Stimulated activated memory B cell treated with anti-CD40 and anti-IgM and Interleukin-4, amounts not matched to agents 10 μg/mL and 1 μg/mL and 100 μg/mL, for 72 hours (primary cell): ENCODE measurements at regions not wholly inside any gene's neighbourhood (a gene's known extent, or its start where the extent isn't known, plus 50 kb on each side); places are given as distances from the start of the nearest gene placed in this dataset.

Experiments
- ATAC-seq: fragments of 150-1000 bp; cut with Tn5 transposase; 2 replicates; pipeline ENCODE4 v1.10.0; 2021
- H3K27ac Mint-ChIP-seq: one replicate; pipeline ENCODE4 v1.8.0; 2022; ENCODE audit warnings: mild to moderate bottlenecking, mixed read lengths
- H3K27me3 Mint-ChIP-seq: one replicate; pipeline ENCODE4 v1.8.0; 2022; ENCODE audit warnings: mixed read lengths
- H3K36me3 Mint-ChIP-seq: one replicate; pipeline ENCODE4 v1.8.0; 2022; ENCODE audit warnings: mixed read lengths
- H3K4me1 Mint-ChIP-seq: one replicate; pipeline ENCODE4 v1.8.0; 2022; ENCODE audit warnings: mixed read lengths
- H3K4me3 Mint-ChIP-seq: one replicate; pipeline ENCODE4 v1.8.0; 2022; ENCODE audit warnings: mild to moderate bottlenecking, moderate library complexity, mixed read lengths
- H3K9me3 Mint-ChIP-seq: one replicate; pipeline ENCODE4 v1.8.0; 2022; ENCODE audit warnings: mixed read lengths

- no peaks in the 10 kb centered on the region for H3K9me3 Mint-ChIP-seq
- H3K27me3 Mint-ChIP-seq, result peaks cover 25% of the 10 kb centered on the region
- no peak overlapping the region for H3K4me3 Mint-ChIP-seq
- no peak overlapping the region for H3K27ac Mint-ChIP-seq
- no peak for ATAC-seq
- H3K36me3 Mint-ChIP-seq, result no peaks in the 10 kb centered on the region
- H3K4me1 Mint-ChIP-seq, result no peaks in the 10 kb centered on the region
Measured at GRCh38 chr15:62824111-62825015, 218.2 kb upstream of the TPM1 start.

- Mint-ChIP-seq H3K36me3 (no peaks in the 10 kb centered on the region), H3K9me3 (no peaks in the 10 kb centered on the region), H3K27ac (no peak overlapping the region), H3K4me3 (no peak overlapping the region), H3K27me3 (peaks cover 16% of the 10 kb centered on the region), H3K4me1 (no peaks in the 10 kb centered on the region)
- ATAC-seq, result no peak
Measured at GRCh38 chr15:62825191-62825590, 217.4 kb upstream of the TPM1 start.

GRCh38 chr15:62826561-62826960, 216.0 kb upstream of the TPM1 start:
- Mint-ChIP-seq H3K36me3 (no peaks in the 10 kb centered on the region), H3K27ac (no peak overlapping the region), H3K4me3 (no peak overlapping the region), H3K4me1 (no peaks in the 10 kb centered on the region), H3K27me3 (peaks cover 12% of the 10 kb centered on the region), H3K9me3 (no peaks in the 10 kb centered on the region)
- no peak for ATAC-seq

GRCh38 chr15:62828364-62828763, 214.2 kb upstream of the TPM1 start:
- no peaks in the 10 kb centered on the region for H3K36me3 Mint-ChIP-seq
- H3K27ac Mint-ChIP-seq, result no peak overlapping the region
- ATAC-seq, result no peak

GRCh38 chr15:62832231-62832630, 210.3 kb upstream of the TPM1 start:
- ATAC-seq, result no peak
- Mint-ChIP-seq H3K4me3 (no peak overlapping the region), H3K9me3 (no peaks in the 10 kb centered on the region), H3K27me3 (peaks cover 11% of the 10 kb centered on the region), H3K36me3 (no peaks in the 10 kb centered on the region), H3K4me1 (no peaks in the 10 kb centered on the region), H3K27ac (no peak overlapping the region)

More at GRCh38 chr15:62828364-62828763, 214.2 kb upstream of the TPM1 start:
- Mint-ChIP-seq H3K27me3 (peaks cover 12% of the 10 kb centered on the region), H3K4me3 (no peak overlapping the region), H3K4me1 (no peaks in the 10 kb centered on the region), H3K9me3 (no peaks in the 10 kb centered on the region)

- Mint-ChIP-seq H3K27me3 (peaks cover 8% of the 10 kb centered on the region), H3K9me3 (no peaks in the 10 kb centered on the region), H3K4me3 (no peak overlapping the region), H3K4me1 (no peaks in the 10 kb centered on the region), H3K36me3 (no peaks in the 10 kb centered on the region), H3K27ac (no peak overlapping the region)
- no peak for ATAC-seq
Measured at GRCh38 chr15:62833646-62834045, 208.9 kb upstream of the TPM1 start.

- peaks cover 8% of the 10 kb centered on the region for H3K27me3 Mint-ChIP-seq
- no peaks in the 10 kb centered on the region for H3K9me3 Mint-ChIP-seq
- H3K36me3 Mint-ChIP-seq, result no peaks in the 10 kb centered on the region
- no peak overlapping the region for H3K27ac Mint-ChIP-seq
- H3K4me1 Mint-ChIP-seq, result no peaks in the 10 kb centered on the region
- no peak overlapping the region for H3K4me3 Mint-ChIP-seq
- ATAC-seq, result no peak
Measured at GRCh38 chr15:62834686-62835329, 207.7 kb upstream of the TPM1 start.

- no peak overlapping the region for H3K4me3 Mint-ChIP-seq
- no peak for ATAC-seq
- no peaks in the 10 kb centered on the region for H3K9me3 Mint-ChIP-seq
- no peak overlapping the region for H3K27ac Mint-ChIP-seq
- H3K4me1 Mint-ChIP-seq, result no peaks in the 10 kb centered on the region
- H3K36me3 Mint-ChIP-seq, result no peaks in the 10 kb centered on the region
- H3K27me3 Mint-ChIP-seq, result peaks cover 8% of the 10 kb centered on the region
Measured at GRCh38 chr15:62835351-62835750, 207.2 kb upstream of the TPM1 start.

- Mint-ChIP-seq H3K9me3 (no peaks in the 10 kb centered on the region), H3K27ac (no peak overlapping the region), H3K36me3 (no peaks in the 10 kb centered on the region), H3K4me3 (no peak overlapping the region), H3K4me1 (no peaks in the 10 kb centered on the region), H3K27me3 (peaks cover 8% of the 10 kb centered on the region)
- no peak for ATAC-seq
Measured at GRCh38 chr15:62835762-62836161, 206.8 kb upstream of the TPM1 start.

GRCh38 chr15:62840526-62841268, 201.8 kb upstream of the TPM1 start:
- H3K27ac Mint-ChIP-seq, result no peak overlapping the region
- no peaks in the 10 kb centered on the region for H3K9me3 Mint-ChIP-seq
- H3K36me3 Mint-ChIP-seq, result no peaks in the 10 kb centered on the region
- ATAC-seq, result no peak
- H3K4me3 Mint-ChIP-seq, result no peak overlapping the region
- no peaks in the 10 kb centered on the region for H3K4me1 Mint-ChIP-seq
- peaks cover 21% of the 10 kb centered on the region for H3K27me3 Mint-ChIP-seq

- H3K27me3 Mint-ChIP-seq, result peaks cover 21% of the 10 kb centered on the region
- no peak overlapping the region for H3K4me3 Mint-ChIP-seq
- ATAC-seq, result no peak
- no peaks in the 10 kb centered on the region for H3K36me3 Mint-ChIP-seq
- H3K4me1 Mint-ChIP-seq, result no peaks in the 10 kb centered on the region
- H3K27ac Mint-ChIP-seq, result no peak overlapping the region
- no peaks in the 10 kb centered on the region for H3K9me3 Mint-ChIP-seq
Measured at GRCh38 chr15:62841269-62841628, 201.3 kb upstream of the TPM1 start.

- H3K9me3 Mint-ChIP-seq, result no peaks in the 10 kb centered on the region
- H3K27ac Mint-ChIP-seq, result no peak overlapping the region
- no peak for ATAC-seq
- H3K36me3 Mint-ChIP-seq, result no peaks in the 10 kb centered on the region
- H3K4me1 Mint-ChIP-seq, result no peaks in the 10 kb centered on the region
- no peak overlapping the region for H3K4me3 Mint-ChIP-seq
- H3K27me3 Mint-ChIP-seq, result peaks cover 26% of the 10 kb centered on the region
Measured at GRCh38 chr15:62841891-62842559, 200.5 kb upstream of the TPM1 start.

GRCh38 chr15:62843311-62843710, 199.2 kb upstream of the TPM1 start:
- no peaks in the 10 kb centered on the region for H3K36me3 Mint-ChIP-seq
- no peaks in the 10 kb centered on the region for H3K9me3 Mint-ChIP-seq
- no peak overlapping the region for H3K4me3 Mint-ChIP-seq
- no peak for ATAC-seq
- peaks cover 31% of the 10 kb centered on the region for H3K27me3 Mint-ChIP-seq
- no peaks in the 10 kb centered on the region for H3K4me1 Mint-ChIP-seq
- no peak overlapping the region for H3K27ac Mint-ChIP-seq

- Mint-ChIP-seq H3K27me3 (peaks cover 31% of the 10 kb centered on the region), H3K9me3 (no peaks in the 10 kb centered on the region), H3K27ac (no peak overlapping the region), H3K4me1 (no peaks in the 10 kb centered on the region), H3K4me3 (no peak overlapping the region), H3K36me3 (no peaks in the 10 kb centered on the region)
- no peak for ATAC-seq
Measured at GRCh38 chr15:62844564-62845240, 197.8 kb upstream of the TPM1 start.
